Neutrophil (primary cell): ENCODE measurements at regions not wholly inside any gene's neighbourhood (a gene's known extent, or its start where the extent isn't known, plus 50 kb on each side); places are given as distances from the start of the nearest gene placed in this dataset.

Source experiments
- H3K27ac ChIP-seq: fragments of 200-600 bp; sonication (generic); 2 replicates; pipeline ENCODE4 v1.5.1; 2016; ENCODE audit warnings: mild to moderate bottlenecking, moderate library complexity
- H3K27me3 ChIP-seq: fragments of 200-600 bp; sonication (generic); 2 replicates; pipeline ENCODE4 v1.6.0; 2016; ENCODE audit warnings: mild to moderate bottlenecking
- H3K36me3 ChIP-seq: fragments of 200-600 bp; sonication (generic); 2 replicates; pipeline ENCODE4 v1.5.1; 2017
- H3K4me1 ChIP-seq, 2 experiments: fragments of 200-600 bp in 1 of 2; sonication (generic) in 1 of 2; 1 replicate in 1 of 2; 2 replicates in 1 of 2; pipeline versions ENCODE4 v1.5.1 to v1.6.1; 2013 to 2016; ENCODE audit warnings: low read depth in 1 of 2, low read length in 1 of 2, mild to moderate bottlenecking in 1 of 2, moderate library complexity in 1 of 2; ENCODE audit not compliant: control insufficient read depth in 1 of 2, insufficient read depth in 1 of 2
- H3K4me3 ChIP-seq, 2 experiments: fragments of 200-600 bp in 1 of 2; sonication (generic) in 1 of 2; 1 replicate in 1 of 2; 2 replicates in 1 of 2; pipeline ENCODE4 v1.5.1; 2013 to 2016; ENCODE audit warnings: low read depth in 1 of 2, low read length in 1 of 2, mild to moderate bottlenecking in 1 of 2, moderate library complexity in 1 of 2
- H3K9me3 ChIP-seq: fragments of 200-600 bp; sonication (generic); 2 replicates; pipeline ENCODE4 v1.5.1; 2016
- CTCF ChIP-seq: fragments of 200-600 bp; sonication (generic); IDR thresholded peaks from 2 replicates; pipeline ENCODE4 v1.5.1; 2016; ENCODE audit warnings: antibody characterized with exemption

- TF ChIP-seq CTCF = no peak
- Histone ChIP-seq H3K4me1 (no peaks in the 10 kb centered on the region), H3K9me3 (no peaks in the 10 kb centered on the region), H3K36me3 (no peaks in the 10 kb centered on the region), H3K4me3 (no peak overlapping the region), H3K27ac (no peak overlapping the region), H3K27me3 (no peaks in the 10 kb centered on the region)
Observed at GRCh38 chr3:31450345-31450744, 82.4 kb upstream of the STT3B start.

- no peaks in the 10 kb centered on the region for H3K27me3 ChIP-seq
- H3K27ac ChIP-seq = no peak overlapping the region
- H3K4me1 ChIP-seq = peaks cover 6 to 8% of the 10 kb centered on the region in 2 experiments
- H3K4me3 ChIP-seq = no peak overlapping the region
- no peaks in the 10 kb centered on the region for H3K36me3 ChIP-seq
- no peaks in the 10 kb centered on the region for H3K9me3 ChIP-seq
- no peak for TF ChIP-seq CTCF
Observed at GRCh38 chr3:31452495-31453106, 80.1 kb upstream of the STT3B start.

- peaks cover 6 to 8% of the 10 kb centered on the region in 2 experiments for H3K4me1 ChIP-seq
- H3K9me3 ChIP-seq = no peaks in the 10 kb centered on the region
- TF ChIP-seq CTCF = no peak
- no peak overlapping the region for H3K4me3 ChIP-seq
- H3K27me3 ChIP-seq = no peaks in the 10 kb centered on the region
- H3K36me3 ChIP-seq = no peaks in the 10 kb centered on the region
- H3K27ac ChIP-seq = no peak overlapping the region
Observed at GRCh38 chr3:31453430-31453829, 79.3 kb upstream of the STT3B start.

GRCh38 chr3:31455524-31455923, 77.2 kb upstream of the STT3B start:
- Histone ChIP-seq H3K27ac (no peak overlapping the region), H3K9me3 (no peaks in the 10 kb centered on the region), H3K4me1 (peaks cover 6 to 8% of the 10 kb centered on the region in 2 experiments), H3K36me3 (no peaks in the 10 kb centered on the region), H3K27me3 (no peaks in the 10 kb centered on the region), H3K4me3 (no peak overlapping the region)
- no peak for TF ChIP-seq CTCF

GRCh38 chr3:31456373-31456772, 76.4 kb upstream of the STT3B start:
- Histone ChIP-seq H3K27ac (no peak overlapping the region), H3K9me3 (no peaks in the 10 kb centered on the region), H3K36me3 (no peaks in the 10 kb centered on the region), H3K4me3 (no peak overlapping the region), H3K27me3 (no peaks in the 10 kb centered on the region), H3K4me1 (peaks cover 6 to 10% of the 10 kb centered on the region in 2 experiments)
- no peak for TF ChIP-seq CTCF
